ENCODE measurements at regions not wholly inside any gene's neighbourhood (a gene's known extent, or its start where the extent isn't known, plus 50 kb on each side); places are given as distances from the start of the nearest gene placed in this dataset.

DNA sequence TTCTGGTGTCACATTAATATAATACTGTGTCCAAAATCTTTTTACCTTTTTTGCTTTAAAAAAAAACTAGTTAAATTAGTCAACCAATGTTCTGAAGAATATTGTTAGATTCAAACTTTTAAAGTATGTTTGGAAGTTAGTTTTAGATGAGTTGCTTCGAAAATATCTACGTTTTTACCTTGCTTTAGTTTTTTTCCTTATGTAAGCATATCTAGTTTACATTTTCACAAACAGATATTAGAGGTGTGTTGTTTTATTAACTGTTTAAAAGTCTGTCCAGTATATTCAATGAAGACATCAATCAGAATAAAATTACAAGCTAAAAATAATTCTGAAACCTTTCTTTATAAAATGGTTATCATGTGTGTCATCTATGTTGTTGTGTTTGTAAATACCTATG is 375.0 kb upstream of the BTBD3 start:
- TF ChIP-seq, protein P1, sequence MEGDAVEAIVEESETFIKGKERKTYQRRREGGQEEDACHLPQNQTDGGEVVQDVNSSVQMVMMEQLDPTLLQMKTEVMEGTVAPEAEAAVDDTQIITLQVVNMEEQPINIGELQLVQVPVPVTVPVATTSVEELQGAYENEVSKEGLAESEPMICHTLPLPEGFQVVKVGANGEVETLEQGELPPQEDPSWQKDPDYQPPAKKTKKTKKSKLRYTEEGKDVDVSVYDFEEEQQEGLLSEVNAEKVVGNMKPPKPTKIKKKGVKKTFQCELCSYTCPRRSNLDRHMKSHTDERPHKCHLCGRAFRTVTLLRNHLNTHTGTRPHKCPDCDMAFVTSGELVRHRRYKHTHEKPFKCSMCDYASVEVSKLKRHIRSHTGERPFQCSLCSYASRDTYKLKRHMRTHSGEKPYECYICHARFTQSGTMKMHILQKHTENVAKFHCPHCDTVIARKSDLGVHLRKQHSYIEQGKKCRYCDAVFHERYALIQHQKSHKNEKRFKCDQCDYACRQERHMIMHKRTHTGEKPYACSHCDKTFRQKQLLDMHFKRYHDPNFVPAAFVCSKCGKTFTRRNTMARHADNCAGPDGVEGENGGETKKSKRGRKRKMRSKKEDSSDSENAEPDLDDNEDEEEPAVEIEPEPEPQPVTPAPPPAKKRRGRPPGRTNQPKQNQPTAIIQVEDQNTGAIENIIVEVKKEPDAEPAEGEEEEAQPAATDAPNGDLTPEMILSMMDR (IDR thresholded peaks at IDR 0.05; ENCODE audit: control insufficient read depth, extremely low read depth, insufficient read depth) = no peak
- DNase-seq (ENCODE audit: low read depth) = no peak
- no peak overlapping the region for H3K4me3 ChIP-seq (ENCODE audit: low read depth, low read length)

DNA sequence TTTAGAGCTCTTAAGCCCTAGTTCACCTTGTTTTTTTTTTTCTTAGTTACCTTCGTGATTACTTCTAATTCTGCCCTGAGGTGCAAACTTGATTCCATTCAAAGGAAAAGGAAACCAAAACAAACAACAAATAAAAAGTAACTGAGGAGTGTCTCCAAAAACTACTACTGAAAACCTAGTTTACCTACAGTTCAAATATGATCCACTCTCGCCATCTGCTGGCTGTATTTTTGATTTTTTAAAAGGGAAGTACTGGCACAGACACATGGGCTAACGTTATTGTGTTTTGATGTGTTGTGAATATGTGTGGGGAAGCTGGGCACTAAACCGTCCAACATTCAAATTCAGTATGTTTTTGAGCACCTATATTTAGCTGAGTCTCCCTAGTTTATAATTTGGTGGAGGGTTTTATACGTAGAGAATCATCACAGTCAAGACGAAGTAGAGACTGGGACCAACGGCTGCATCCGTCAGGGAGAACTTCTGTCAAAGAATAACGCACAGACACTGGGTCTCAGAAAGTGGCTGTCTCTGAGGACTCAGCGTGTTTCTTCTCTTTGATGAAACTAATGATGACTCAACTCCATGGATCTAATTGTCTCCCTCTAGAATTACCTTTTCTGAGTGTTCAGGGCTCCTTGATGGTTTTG is 373.5 kb upstream of the BTBD3 start:
- TF ChIP-seq, protein P1 (IDR thresholded peaks at IDR 0.05; ENCODE audit: control insufficient read depth, extremely low read depth, insufficient read depth) = peak; percentile 63
- no peak overlapping the region for H3K4me3 ChIP-seq (ENCODE audit: low read depth, low read length)
- peak; percentile 70 for DNase-seq (ENCODE audit: low read depth)

DNA sequence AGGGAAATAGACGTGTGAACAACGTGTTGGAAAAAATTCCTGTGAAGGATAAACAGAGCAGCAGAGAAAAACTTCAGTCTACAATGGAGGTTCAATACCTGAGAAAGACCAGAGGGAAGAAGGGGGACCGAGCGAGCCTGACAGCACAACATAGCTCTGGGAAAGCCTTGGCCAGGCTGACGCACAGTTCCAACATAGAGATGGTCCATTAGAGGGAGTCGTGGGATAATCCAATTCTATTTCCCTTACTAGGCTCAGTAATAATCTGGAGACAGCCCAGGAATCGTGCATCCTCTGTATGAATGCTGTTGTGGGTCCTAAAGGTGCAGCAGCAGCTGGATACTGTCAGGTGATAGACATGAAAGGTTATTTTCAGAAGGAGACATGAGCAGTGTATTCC is 370.8 kb upstream of the BTBD3 start:
- TF ChIP-seq, protein P1 (IDR thresholded peaks at IDR 0.05; ENCODE audit: control insufficient read depth, extremely low read depth, insufficient read depth) = no peak
- H3K4me3 ChIP-seq (ENCODE audit: low read depth, low read length) = no peak overlapping the region
- no peak for DNase-seq (ENCODE audit: low read depth)

DNA sequence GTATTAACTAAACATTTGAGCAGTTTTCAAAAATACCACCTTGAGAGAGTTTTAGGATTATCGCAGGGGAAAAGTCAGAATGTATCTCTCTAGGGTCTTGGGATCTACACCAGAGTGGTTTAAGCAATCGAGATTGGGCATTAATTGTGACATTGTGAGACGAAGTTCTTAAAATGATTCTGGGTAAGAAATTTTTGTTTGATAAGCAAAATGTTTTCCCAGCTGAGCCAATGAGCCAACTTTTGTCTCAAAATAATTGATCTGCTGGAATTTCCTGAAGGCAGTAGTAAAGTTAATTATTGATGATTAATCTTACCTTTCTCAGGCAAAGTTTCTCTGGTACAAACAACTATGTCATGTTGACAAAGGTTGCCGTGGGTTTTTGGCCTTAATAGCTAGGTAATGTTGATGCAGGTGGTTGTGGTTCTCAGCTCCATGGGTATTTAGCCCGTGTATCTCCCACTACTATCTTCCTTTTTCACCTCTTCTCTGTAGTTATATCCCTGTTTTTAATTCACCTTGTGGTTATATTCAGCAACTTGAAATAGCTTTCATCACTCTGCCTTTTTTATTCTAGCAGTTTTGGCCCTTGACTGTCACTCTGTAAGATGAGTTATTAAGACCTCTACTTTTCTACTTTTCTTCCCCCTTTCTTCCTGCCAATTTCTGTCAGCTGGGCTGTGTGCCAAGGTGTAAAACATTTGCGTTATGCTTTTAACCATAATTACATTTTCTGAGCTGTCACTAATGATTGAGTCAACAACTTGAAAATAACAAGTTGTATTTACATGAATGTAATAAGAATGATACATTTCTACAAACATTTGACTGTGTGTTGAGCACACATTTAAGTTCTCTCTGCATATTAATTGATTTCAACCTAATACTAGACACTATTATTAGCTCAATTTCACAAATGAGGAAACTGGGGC is 368.3 kb upstream of the BTBD3 start:
- DNase-seq (ENCODE audit: low read depth) = no peak
- TF ChIP-seq, protein P1 (IDR thresholded peaks at IDR 0.05; ENCODE audit: control insufficient read depth, extremely low read depth, insufficient read depth) = no peak

DNA sequence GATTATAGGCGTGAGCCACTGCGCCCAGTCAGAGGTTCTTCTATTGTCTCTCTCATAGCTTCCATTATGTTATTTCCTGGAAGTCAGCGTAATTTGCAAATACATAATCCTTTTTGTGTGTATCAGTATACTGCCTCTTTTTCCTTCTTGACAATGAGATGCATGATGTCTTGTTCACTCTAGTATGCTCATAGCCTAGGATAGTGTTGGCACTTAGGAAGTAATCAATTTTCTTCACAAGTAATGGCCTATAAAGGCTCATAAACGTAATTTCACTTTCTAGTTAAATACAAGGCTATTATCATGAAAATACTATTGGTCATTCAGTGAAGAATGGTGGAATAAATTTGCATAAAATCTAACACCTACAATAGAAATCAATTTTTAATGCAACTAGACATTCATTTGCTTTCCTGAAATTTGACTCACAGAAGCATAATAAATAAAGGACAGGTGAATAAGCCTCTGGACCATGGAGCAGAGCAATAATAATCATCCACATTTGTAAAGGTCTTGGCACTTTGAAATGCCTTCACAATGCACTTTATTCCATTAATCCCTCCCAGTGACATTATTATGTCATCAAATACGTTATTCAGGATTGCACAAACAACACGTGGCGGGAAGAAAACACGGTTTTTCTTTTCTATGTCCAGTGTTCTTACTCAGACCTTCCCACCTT is 366.9 kb upstream of the BTBD3 start:
- DNase-seq (ENCODE audit: low read depth) = no peak
- TF ChIP-seq, protein P1 (IDR thresholded peaks at IDR 0.05; ENCODE audit: control insufficient read depth, extremely low read depth, insufficient read depth) = no peak
- no peak overlapping the region for H3K4me3 ChIP-seq (ENCODE audit: low read depth, low read length)

More for the DNA sequence above, 368.3 kb upstream of the BTBD3 start:
- no peak overlapping the region for H3K4me3 ChIP-seq (ENCODE audit: low read depth, low read length)

DNA sequence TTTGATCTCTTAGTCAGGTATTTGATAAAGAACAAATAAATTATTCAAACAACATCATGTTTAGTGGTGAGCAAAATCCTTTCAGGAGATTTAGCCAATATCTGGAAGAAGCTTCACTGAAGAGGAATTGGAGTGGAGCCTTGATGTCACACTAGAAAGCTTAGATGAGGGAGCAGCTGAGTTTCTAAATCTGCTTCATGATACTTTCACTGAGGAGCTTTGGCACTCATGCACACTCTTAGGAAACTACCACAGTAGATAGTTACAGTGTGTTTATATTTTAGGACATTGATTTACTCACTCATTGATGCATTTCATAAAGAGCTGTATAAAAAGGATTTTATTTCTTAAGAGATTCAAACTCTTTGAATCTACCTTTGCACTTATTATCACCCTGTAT is 366.2 kb upstream of the BTBD3 start:
- no peak for DNase-seq (ENCODE audit: low read depth)
- TF ChIP-seq, protein P1 (IDR thresholded peaks at IDR 0.05; ENCODE audit: control insufficient read depth, extremely low read depth, insufficient read depth) = no peak
- no peak overlapping the region for H3K4me3 ChIP-seq (ENCODE audit: low read depth, low read length)

Data from LNCaP clone FGC (cell line).